Sigmoid colon (tissue), 6 donors: ENCODE measurements at regions not wholly inside any gene's neighbourhood (a gene's known extent, or its start where the extent isn't known, plus 50 kb on each side); places are given as distances from the start of the nearest gene placed in this dataset.

Experiments
- DNase-seq: peaks from one replicate; pipeline ENCODE4 v3.0.0-alpha.2; 2019
- H3K27ac ChIP-seq, 4 donors: fragments of 200-600 bp; sonication (generic); one replicate each; pipeline ENCODE4 v1.5.1; 2016 to 2019; ENCODE audit warnings: mild to moderate bottlenecking in 1 of 4
- H3K27me3 ChIP-seq, 3 donors: fragments of 200-600 bp; sonication (generic); one replicate each; pipeline ENCODE4 v1.5.1; 2019; ENCODE audit warnings: mild to moderate bottlenecking in 1 of 3
- H3K36me3 ChIP-seq, 4 donors: fragments of 200-600 bp; sonication (generic); one replicate each; pipeline ENCODE4 v1.5.1; 2016 to 2019
- H3K4me1 ChIP-seq, 4 donors: fragments of 200-600 bp; sonication (generic); one replicate each; pipeline ENCODE4 v1.5.1; 2017 to 2019
- H3K4me3 ChIP-seq, 4 donors: fragments of 200-600 bp; sonication (generic); one replicate each; pipeline ENCODE4 v1.5.1; 2017 to 2019; ENCODE audit warnings: mild to moderate bottlenecking in 2 of 4, moderate library complexity in 1 of 4
- H3K9me3 ChIP-seq, 4 donors: fragments of 200-600 bp in 3 of 4; sonication (generic) in 3 of 4; one replicate each; pipeline versions ENCODE4 v1.5.1 to v1.6.1; 2013 to 2019
- CTCF ChIP-seq, 4 experiments: fragments of 450-650 bp in 3 of 4; fragments of 200-600 bp in 1 of 4; IDR thresholded peaks; one replicate each; pipeline ENCODE4 v1.5.1; 2016 to 2019; ENCODE audit warnings: antibody characterized with exemption in 4 of 4, mild to moderate bottlenecking in 3 of 4, moderate library complexity in 2 of 4
- EP300 ChIP-seq, 4 donors: sonication (generic); formaldehyde crosslinking; IDR thresholded peaks; one replicate each; pipeline ENCODE4 v1.6.1; 2017; ENCODE audit warnings: antibody characterized with exemption in 4 of 4
- POLR2A ChIP-seq, 2 donors: fragments of 450-650 bp; IDR thresholded peaks; one replicate each; pipeline ENCODE4 v1.6.1; 2016; ENCODE audit warnings: antibody characterized with exemption in 2 of 2, mild to moderate bottlenecking in 2 of 2, moderate library complexity in 2 of 2
- POLR2AphosphoS5 ChIP-seq, 4 donors: sonication (generic); formaldehyde crosslinking; IDR thresholded peaks; one replicate each; pipeline ENCODE4 v1.6.1; 2017; ENCODE audit warnings: antibody characterized with exemption in 4 of 4
- WGBS, 2 donors: extraction: QIAGEN DNeasy Blood & Tissue Kit; methylation state at CpG; one replicate each; pipeline ENCODE4 v1.1.7; 2013; 5-methylcytosine and 5-hydroxymethylcytosine counted together
- intact Hi-C: fragments of 100-400 bp; cut with DNase I; formaldehyde crosslinking; loops from one replicate; pipeline ENCODE4 v1.15.1; 2023
- donor health status: healthy with polysubstance abuse.
- donor health status: healthy.

- DNase-seq, result no peak
- WGBS, 2 donors, result 88 to 90% methylated on average over 5 of the region's 5 CpGs
- TF ChIP-seq POLR2A (IDR thresholded peaks at IDR 0.05), result no peak
- Histone ChIP-seq H3K36me3 (no peaks in the 10 kb centered on the region), H3K27me3 (no peaks in the 10 kb centered on the region), H3K4me3 (no peak overlapping the region), H3K27ac (no peak overlapping the region), H3K4me1 (no peaks in the 10 kb centered on the region), H3K9me3 (no peaks in the 10 kb centered on the region)
- intact Hi-C loops, result no loop called here
Measured at GRCh38 chr7:35998481-35998880, 154.6 kb upstream of the EEPD1 start.

DNA sequence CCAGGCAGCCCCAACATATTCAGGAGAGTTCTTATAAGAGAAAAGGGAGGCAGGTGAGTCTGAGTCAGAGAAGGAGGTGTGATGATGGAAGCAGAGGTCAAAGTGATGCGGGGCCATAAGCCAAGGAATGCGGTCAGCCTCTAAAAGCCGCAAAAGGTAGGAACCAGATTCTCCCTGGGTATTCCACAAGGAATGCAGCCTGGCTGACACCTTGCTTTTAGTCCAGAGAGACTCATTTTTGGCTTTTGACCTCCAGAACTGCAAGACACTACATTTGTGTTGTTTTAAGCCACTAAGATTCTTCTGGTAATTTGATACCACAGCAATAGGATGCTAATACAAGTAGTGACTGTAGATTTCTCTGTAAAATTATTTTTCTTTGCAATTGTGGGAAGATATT lies 151.5 kb upstream of the EEPD1 start:
- Histone ChIP-seq H3K27ac (no peak overlapping the region), H3K4me3 (no peak overlapping the region), H3K9me3 (no peaks in the 10 kb centered on the region), H3K4me1 (no peaks in the 10 kb centered on the region), H3K36me3 (no peaks in the 10 kb centered on the region), H3K27me3 (no peaks in the 10 kb centered on the region)
- no peak for DNase-seq
- intact Hi-C loops, result no loop called here
- 96 to 98% methylated on average over 3 of the region's 3 CpGs for WGBS, 2 donors
- TF ChIP-seq EP300 (IDR thresholded peaks at IDR 0.05) (no peak), CTCF (IDR thresholded peaks at IDR 0.05) (no peak), POLR2A (IDR thresholded peaks at IDR 0.05) (no peak), POLR2AphosphoS5 (IDR thresholded peaks at IDR 0.05) (no peak)

DNA sequence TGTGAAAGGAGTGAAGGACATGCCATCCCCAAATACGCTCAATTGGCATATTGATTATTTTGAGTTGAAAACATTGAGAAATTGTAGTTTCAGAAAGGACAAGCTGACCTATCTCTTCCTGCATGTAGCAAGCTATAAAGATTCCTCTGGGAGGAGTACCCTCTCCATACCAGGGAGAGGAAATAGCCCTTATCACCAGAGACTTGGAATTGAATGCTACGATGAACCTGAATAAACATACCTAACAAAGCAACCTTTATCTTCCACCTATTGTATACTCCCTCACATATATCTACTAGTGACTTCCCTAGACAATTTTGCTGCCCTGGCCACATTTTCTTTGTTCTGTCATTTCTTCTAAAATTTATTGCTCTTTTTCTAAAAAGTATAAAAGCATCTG lies 150.2 kb upstream of the EEPD1 start:
- Histone ChIP-seq H3K9me3 (no peaks in the 10 kb centered on the region), H3K27me3 (no peaks in the 10 kb centered on the region), H3K4me1 (no peaks in the 10 kb centered on the region), H3K36me3 (no peaks in the 10 kb centered on the region), H3K4me3 (no peak overlapping the region), H3K27ac (no peak overlapping the region)
- no peak for DNase-seq
- intact Hi-C loops, result no loop called here
- WGBS, 2 donors, result 50 to 81% methylated on average over 2 of the region's 2 CpGs
- no peak for TF ChIP-seq CTCF (IDR thresholded peaks at IDR 0.05)
- no peak for TF ChIP-seq EP300 (IDR thresholded peaks at IDR 0.05)
- TF ChIP-seq POLR2A (IDR thresholded peaks at IDR 0.05), result no peak
- TF ChIP-seq POLR2AphosphoS5 (IDR thresholded peaks at IDR 0.05), result no peak

GRCh38 chr7:36003343-36003742 lies 149.7 kb upstream of the EEPD1 start:
- 95 to 100% methylated on average over 1 of the region's 1 CpG for WGBS, 2 donors
- H3K27ac ChIP-seq, result no peak overlapping the region
- H3K36me3 ChIP-seq, result no peaks in the 10 kb centered on the region
- no peak overlapping the region for H3K4me3 ChIP-seq
- no peaks in the 10 kb centered on the region for H3K27me3 ChIP-seq
- H3K4me1 ChIP-seq, result no peaks in the 10 kb centered on the region
- no peaks in the 10 kb centered on the region for H3K9me3 ChIP-seq
- TF ChIP-seq EP300 (IDR thresholded peaks at IDR 0.05), result no peak
- TF ChIP-seq POLR2AphosphoS5 (IDR thresholded peaks at IDR 0.05), result no peak
- no peak for TF ChIP-seq CTCF (IDR thresholded peaks at IDR 0.05)
- TF ChIP-seq POLR2A (IDR thresholded peaks at IDR 0.05), result no peak
- DNase-seq, result no peak
- intact Hi-C loops, result no loop called here

DNA sequence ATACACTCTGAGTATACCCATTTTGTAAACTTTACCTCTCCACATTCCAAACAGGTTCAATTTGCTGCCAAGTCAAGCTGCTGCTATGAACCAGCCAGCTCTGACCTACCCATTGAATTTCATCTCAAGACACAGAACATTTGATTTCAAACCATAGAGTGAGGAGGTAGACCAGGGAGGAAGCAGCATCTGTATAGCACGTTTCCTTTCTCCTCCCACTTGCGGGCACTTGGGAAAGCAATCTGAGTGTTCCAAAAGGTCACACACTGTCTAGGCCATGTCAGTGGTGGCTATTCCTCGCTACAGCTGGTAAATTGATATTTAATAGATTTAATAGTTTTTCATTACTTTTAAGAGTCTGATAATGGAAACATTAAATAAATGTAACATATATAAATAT lies 147.8 kb upstream of the EEPD1 start:
- Histone ChIP-seq H3K9me3 (no peaks in the 10 kb centered on the region), H3K27me3 (no peaks in the 10 kb centered on the region), H3K4me1 (no peaks in the 10 kb centered on the region), H3K27ac (no peak overlapping the region), H3K36me3 (no peaks in the 10 kb centered on the region), H3K4me3 (no peak overlapping the region)
- no peak for TF ChIP-seq CTCF (IDR thresholded peaks at IDR 0.05)
- no peak for TF ChIP-seq EP300 (IDR thresholded peaks at IDR 0.05)
- TF ChIP-seq POLR2AphosphoS5 (IDR thresholded peaks at IDR 0.05), result no peak
- TF ChIP-seq POLR2A (IDR thresholded peaks at IDR 0.05), result no peak
- intact Hi-C loops, result no loop called here
- DNase-seq, result no peak
- 58 to 84% methylated on average over 3 of the region's 3 CpGs for WGBS, 2 donors
